H9 (cell line): ENCODE measurements at regions not wholly inside any gene's neighbourhood (a gene's known extent, or its start where the extent isn't known, plus 50 kb on each side); places are given as distances from the start of the nearest gene placed in this dataset.

Source experiments
- DNase-seq: peaks from one replicate; pipeline ENCODE4 v3.0.0-alpha.2; 2017
- H2AFZ ChIP-seq: one replicate; pipeline ENCODE4 v1.6.1; 2013; ENCODE audit warnings: mild to moderate bottlenecking, low read length, control low read depth, moderate library complexity
- H2AK5ac ChIP-seq: 2 replicates; pipeline ENCODE4 v1.6.1; 2013; ENCODE audit warnings: low read length, control low read depth, mixed read lengths; ENCODE audit not compliant: insufficient read length
- H2BK120ac ChIP-seq: one replicate; pipeline ENCODE4 v1.6.1; 2013; ENCODE audit warnings: low read depth, mild to moderate bottlenecking, low read length, control low read depth, inconsistent platforms; ENCODE audit not compliant: poor library complexity, severe bottlenecking
- H2BK12ac ChIP-seq: 2 replicates; pipeline ENCODE4 v1.6.1; 2013; ENCODE audit warnings: low read length, control low read depth, mixed read lengths, low read depth; ENCODE audit not compliant: insufficient read length
- H2BK15ac ChIP-seq: 2 replicates; pipeline ENCODE4 v1.6.1; 2013; ENCODE audit warnings: low read depth, low read length, control low read depth
- H2BK20ac ChIP-seq: one replicate; pipeline ENCODE4 v1.6.1; 2013; ENCODE audit warnings: low read depth, mild to moderate bottlenecking, low read length, control low read depth, inconsistent platforms; ENCODE audit not compliant: poor library complexity, severe bottlenecking
- H2BK5ac ChIP-seq: 2 replicates; pipeline ENCODE4 v1.6.1; 2013; ENCODE audit warnings: low read length, control low read depth, mixed read lengths; ENCODE audit not compliant: insufficient read length
- H3K14ac ChIP-seq: 2 replicates; pipeline ENCODE4 v1.6.1; 2013; ENCODE audit warnings: low read length, control low read depth; ENCODE audit not compliant: insufficient read depth
- H3K18ac ChIP-seq: 2 replicates; pipeline ENCODE4 v1.6.1; 2013; ENCODE audit warnings: low read depth, mild to moderate bottlenecking, mixed read lengths, low read length, control low read depth; ENCODE audit not compliant: insufficient read length
- H3K23ac ChIP-seq: 2 replicates; pipeline ENCODE4 v1.6.1; 2013; ENCODE audit warnings: low read length, control low read depth, mixed read lengths, low read depth; ENCODE audit not compliant: insufficient read length
- H3K23me2 ChIP-seq: 2 replicates; pipeline ENCODE4 v1.6.1; 2013; ENCODE audit warnings: low read depth, mild to moderate bottlenecking, mixed read lengths, low read length, control low read depth; ENCODE audit not compliant: insufficient read length, poor library complexity, severe bottlenecking
- H3K27ac ChIP-seq: 2 replicates; pipeline ENCODE4 v1.5.1; 2013; ENCODE audit warnings: low read length, control low read depth, mixed read lengths, low read depth; ENCODE audit not compliant: insufficient read length
- H3K27me3 ChIP-seq: 2 replicates; pipeline ENCODE4 v1.6.1; 2013; ENCODE audit warnings: low read length, control low read depth, inconsistent platforms; ENCODE audit not compliant: insufficient read depth
- H3K4ac ChIP-seq: 2 replicates; pipeline ENCODE4 v1.6.1; 2013; ENCODE audit warnings: low read depth, mild to moderate bottlenecking, control low read depth, inconsistent platforms, low read length, moderate library complexity
- H3K4me1 ChIP-seq: 2 replicates; pipeline ENCODE4 v1.6.1; 2013; ENCODE audit warnings: low read length, control low read depth, inconsistent platforms; ENCODE audit not compliant: insufficient read depth
- H3K4me2 ChIP-seq: 2 replicates; pipeline ENCODE4 v1.6.1; 2013; ENCODE audit warnings: low read length, control low read depth, mixed read lengths; ENCODE audit not compliant: insufficient read length, insufficient read depth
- H3K56ac ChIP-seq: 2 replicates; pipeline ENCODE4 v1.6.1; 2013; ENCODE audit warnings: low read depth, mild to moderate bottlenecking, mixed read lengths, low read length, control low read depth; ENCODE audit not compliant: insufficient read length
- H3K79me1 ChIP-seq: 2 replicates; pipeline ENCODE4 v1.6.1; 2013; ENCODE audit warnings: low read depth, mild to moderate bottlenecking, moderate library complexity, low read length, control low read depth, inconsistent platforms; ENCODE audit not compliant: insufficient read depth, poor library complexity, severe bottlenecking
- H3K79me2 ChIP-seq: 2 replicates; pipeline ENCODE4 v1.6.1; 2013; ENCODE audit warnings: low read length, control low read depth, inconsistent platforms; ENCODE audit not compliant: insufficient read depth
- H3K9ac ChIP-seq: 2 replicates; pipeline ENCODE4 v1.6.1; 2013; ENCODE audit warnings: low read length, control low read depth, mixed read lengths; ENCODE audit not compliant: insufficient read length; ENCODE audit errors: extremely low read depth
- H3K9me3 ChIP-seq: one replicate; pipeline ENCODE4 v1.6.1; 2013; ENCODE audit warnings: low read depth, low read length, inconsistent platforms; ENCODE audit not compliant: control insufficient read depth
- H3T11ph ChIP-seq: one replicate; pipeline ENCODE4 v1.6.1; 2013; ENCODE audit warnings: mild to moderate bottlenecking, low read length, control low read depth, inconsistent platforms
- H4K20me1 ChIP-seq: one replicate; pipeline ENCODE4 v1.6.1; 2013; ENCODE audit not compliant: control insufficient read depth, insufficient read length, insufficient read depth
- H4K5ac ChIP-seq: 2 replicates; pipeline ENCODE4 v1.6.1; 2013; ENCODE audit warnings: low read depth, mild to moderate bottlenecking, mixed read lengths, low read length, control low read depth; ENCODE audit not compliant: insufficient read length
- H4K8ac ChIP-seq: replicated peaks from 2 replicates; pipeline ENCODE4 v1.6.1; 2013; ENCODE audit warnings: low read length, control low read depth, mixed read lengths, low read depth; ENCODE audit not compliant: insufficient read length
- H4K91ac ChIP-seq: 2 replicates; pipeline ENCODE4 v1.6.1; 2013; ENCODE audit warnings: low read depth, mild to moderate bottlenecking, moderate library complexity, mixed read lengths, low read length, control low read depth; ENCODE audit not compliant: insufficient read length
- H3K27ac Mint-ChIP-seq, 3 experiments: 2 replicates in 2 of 3; 3 replicates in 1 of 3; pipeline ENCODE4 v1.8.0; 2020 to 2021; ENCODE audit warnings: mixed read lengths in 3 of 3, mild to moderate bottlenecking in 1 of 3, moderate library complexity in 1 of 3
- H3K27me3 Mint-ChIP-seq: 2 replicates; pipeline ENCODE4 v1.8.0; 2021; ENCODE audit warnings: low read depth, mild to moderate bottlenecking, moderate library complexity, mixed read lengths
- H3K36me3 Mint-ChIP-seq, 3 experiments: 2 replicates in 2 of 3; 3 replicates in 1 of 3; pipeline ENCODE4 v1.8.0; 2020 to 2021; ENCODE audit warnings: low read depth in 3 of 3, mixed read lengths in 3 of 3; ENCODE audit not compliant: insufficient read depth in 1 of 3
- H3K4me1 Mint-ChIP-seq, 2 experiments: 2 replicates each; pipeline ENCODE4 v1.8.0; 2020; ENCODE audit warnings: mixed read lengths in 2 of 2
- H3K4me3 Mint-ChIP-seq, 2 experiments: 2 replicates in 1 of 2; 3 replicates in 1 of 2; pipeline ENCODE4 v1.8.0; 2020 to 2021; ENCODE audit warnings: mild to moderate bottlenecking in 2 of 2, mixed read lengths in 2 of 2, moderate library complexity in 1 of 2
- H3K9me3 Mint-ChIP-seq, 2 experiments: 2 replicates in 1 of 2; 3 replicates in 1 of 2; pipeline ENCODE4 v1.8.0; 2020; ENCODE audit warnings: mild to moderate bottlenecking in 2 of 2, mixed read lengths in 2 of 2, moderate library complexity in 1 of 2
- WGBS: extraction: QIAGEN DNeasy Blood & Tissue Kit; methylation state at CpG from one replicate; pipeline ENCODE4 v1.1.7; 2013; ENCODE audit warnings: missing lambda C conversion rate, low lambda C conversion rate, mixed read lengths; ENCODE audit not compliant: insufficient read length; ENCODE audit errors: extremely low coverage; 5-methylcytosine and 5-hydroxymethylcytosine counted together
- TF ChIP-seq, protein P1 (sequence below): fragments of 200-600 bp; sonication (generic); conservative IDR thresholded peaks from 3 replicates; pipeline ENCODE4 v1.8.0; 2021; ENCODE audit warnings: antibody characterized with exemption, mild to moderate bottlenecking

DNA sequence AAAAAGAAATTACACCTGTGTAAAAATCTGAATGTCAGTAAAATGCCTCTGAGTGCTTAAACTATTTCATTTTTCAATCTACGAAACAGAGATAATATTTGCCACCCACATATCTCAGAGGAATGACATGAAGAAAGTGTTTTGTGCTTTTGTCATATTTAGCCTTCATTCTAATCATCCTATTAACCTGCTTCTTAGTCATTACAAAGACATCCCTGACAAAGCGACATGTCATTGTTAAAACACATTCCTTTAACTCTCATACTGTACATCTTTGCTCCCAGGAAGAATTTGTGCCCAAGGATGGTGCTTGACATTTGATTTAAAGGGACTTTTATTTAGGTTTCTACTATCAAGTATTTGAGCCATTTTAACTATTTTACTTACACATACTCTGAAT lies 275.9 kb downstream of the DMRTA1 start:
- Histone ChIP-seq H3K23ac (no peak overlapping the region), H3K23me2 (no peaks in the 10 kb centered on the region), H3K4ac (no peak overlapping the region), H3K27me3 (no peaks in the 10 kb centered on the region), H2BK120ac (no peak overlapping the region), H3K4me2 (no peak overlapping the region), H3K79me1 (no peaks in the 10 kb centered on the region), H3K4me1 (no peaks in the 10 kb centered on the region), H2BK5ac (no peak overlapping the region), H4K91ac (no peak overlapping the region), H3K79me2 (no peaks in the 10 kb centered on the region), H2AK5ac (no peak overlapping the region), H4K20me1 (no peaks in the 10 kb centered on the region), H4K8ac (no peak overlapping the region), H2BK20ac (no peak overlapping the region), H3K18ac (no peak overlapping the region), H2BK15ac (no peak overlapping the region), H2AFZ (no peak overlapping the region), H4K5ac (no peak overlapping the region), H2BK12ac (no peak overlapping the region), H3K14ac (no peak overlapping the region), H3K9ac (no peak overlapping the region), H3K56ac (no peak overlapping the region), H3T11ph (no peak overlapping the region), H3K27ac (no peak overlapping the region), H3K9me3 (no peaks in the 10 kb centered on the region)
- no peaks in the 10 kb centered on the region; a peak in 1 of 7 replicates for H3K36me3 Mint-ChIP-seq
- H3K27me3 Mint-ChIP-seq: no peaks in the 10 kb centered on the region
- no peaks in the 10 kb centered on the region; a peak in 1 of 5 replicates for H3K9me3 Mint-ChIP-seq
- TF ChIP-seq, protein P1, sequence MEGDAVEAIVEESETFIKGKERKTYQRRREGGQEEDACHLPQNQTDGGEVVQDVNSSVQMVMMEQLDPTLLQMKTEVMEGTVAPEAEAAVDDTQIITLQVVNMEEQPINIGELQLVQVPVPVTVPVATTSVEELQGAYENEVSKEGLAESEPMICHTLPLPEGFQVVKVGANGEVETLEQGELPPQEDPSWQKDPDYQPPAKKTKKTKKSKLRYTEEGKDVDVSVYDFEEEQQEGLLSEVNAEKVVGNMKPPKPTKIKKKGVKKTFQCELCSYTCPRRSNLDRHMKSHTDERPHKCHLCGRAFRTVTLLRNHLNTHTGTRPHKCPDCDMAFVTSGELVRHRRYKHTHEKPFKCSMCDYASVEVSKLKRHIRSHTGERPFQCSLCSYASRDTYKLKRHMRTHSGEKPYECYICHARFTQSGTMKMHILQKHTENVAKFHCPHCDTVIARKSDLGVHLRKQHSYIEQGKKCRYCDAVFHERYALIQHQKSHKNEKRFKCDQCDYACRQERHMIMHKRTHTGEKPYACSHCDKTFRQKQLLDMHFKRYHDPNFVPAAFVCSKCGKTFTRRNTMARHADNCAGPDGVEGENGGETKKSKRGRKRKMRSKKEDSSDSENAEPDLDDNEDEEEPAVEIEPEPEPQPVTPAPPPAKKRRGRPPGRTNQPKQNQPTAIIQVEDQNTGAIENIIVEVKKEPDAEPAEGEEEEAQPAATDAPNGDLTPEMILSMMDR: no peak
- H3K4me3 Mint-ChIP-seq: no peak overlapping the region
- H3K27ac Mint-ChIP-seq: no peak overlapping the region
- no CpG with 5 or more reads among the region's 2 CpGs for WGBS
- DNase-seq: no peak
- H3K4me1 Mint-ChIP-seq: no peaks in the 10 kb centered on the region
